GM18499 (cell line): ENCODE measurements at regions not wholly inside any gene's neighbourhood (a gene's known extent, or its start where the extent isn't known, plus 50 kb on each side); places are given as distances from the start of the nearest gene placed in this dataset.

Source experiments
- ATAC-seq: cut with Tn5 transposase; IDR thresholded peaks from one replicate; pipeline ENCODE4 v1.9.1; 2021; ENCODE audit warnings: moderate number of reproducible peaks; ENCODE audit not compliant: insufficient read depth, unreplicated experiment

- ATAC-seq = no peak
Measured at GRCh38 chr7:36029853-36030515, 123.1 kb upstream of the EEPD1 start.

- ATAC-seq = no peak
Measured at GRCh38 chr7:36032361-36032818, 120.7 kb upstream of the EEPD1 start.

DNA sequence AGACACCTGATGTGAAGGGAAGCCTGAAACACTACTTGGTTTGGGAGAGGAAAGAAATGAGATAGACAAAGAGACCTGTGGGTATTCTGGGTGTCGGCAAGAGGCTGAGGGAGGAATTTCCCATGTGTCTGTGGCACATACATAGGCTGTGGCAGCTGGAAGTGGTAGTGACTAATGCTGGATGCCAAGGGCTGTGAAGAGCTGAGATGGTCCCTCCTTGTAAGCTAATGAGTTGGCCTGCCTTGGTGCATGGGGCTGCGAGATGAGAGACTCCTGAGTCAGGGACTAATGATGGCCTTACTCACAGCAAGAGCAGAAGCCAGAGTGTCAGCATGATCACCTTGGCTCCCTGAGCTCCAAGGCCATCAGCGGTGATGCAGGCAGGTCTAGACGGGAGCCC, 119.0 kb upstream of the EEPD1 start:
- no peak for ATAC-seq

- no peak for ATAC-seq
Measured at GRCh38 chr7:36035186-36035585, 117.9 kb upstream of the EEPD1 start.

DNA sequence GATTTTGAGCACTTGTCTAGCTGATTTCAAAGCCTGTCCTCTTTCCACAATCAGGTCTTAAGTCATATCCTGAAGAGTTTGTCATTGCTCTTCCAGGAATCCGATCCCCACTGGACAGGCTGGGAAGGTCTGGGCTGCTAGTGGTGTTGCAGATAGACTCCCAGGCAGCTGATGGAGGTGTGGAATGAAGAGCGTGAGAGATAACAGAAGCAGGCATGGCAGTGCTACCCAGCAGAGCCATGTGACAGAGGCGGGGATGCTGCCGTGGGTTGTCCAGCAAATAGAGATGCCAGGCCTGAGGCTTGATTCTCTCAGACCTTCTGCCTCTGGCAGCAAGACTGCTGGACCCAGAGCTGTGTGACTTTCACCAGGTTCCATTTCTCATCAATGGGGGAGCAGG, 116.5 kb upstream of the EEPD1 start:
- no peak for ATAC-seq

DNA sequence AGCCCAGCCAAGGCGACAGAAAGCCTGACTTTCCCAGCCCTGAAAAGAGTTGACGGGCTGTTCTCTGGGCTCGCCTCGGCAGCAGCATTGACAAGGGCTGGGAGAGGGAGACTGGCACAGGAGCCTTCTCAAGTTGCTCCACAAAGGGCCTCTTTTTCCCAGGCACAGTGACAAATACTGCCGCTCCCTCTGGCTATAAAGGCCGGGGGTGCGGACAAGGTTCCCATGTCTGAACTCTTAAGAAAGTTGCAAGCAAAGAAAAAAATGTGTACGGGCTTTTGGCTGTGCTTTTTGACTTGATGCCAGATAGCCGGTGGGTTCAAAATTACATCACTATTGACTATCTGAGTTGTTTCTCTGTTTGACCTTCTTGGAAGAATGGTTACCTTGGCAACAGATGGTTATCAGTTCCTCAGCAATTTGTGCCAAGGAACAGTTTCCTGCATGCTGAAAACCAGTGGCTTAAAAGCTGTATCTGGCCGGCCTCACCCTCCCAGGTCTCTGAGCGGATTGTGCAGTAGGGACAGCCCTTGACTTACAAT, 115.9 kb upstream of the EEPD1 start:
- ATAC-seq = no peak

- ATAC-seq = no peak
Measured at GRCh38 chr7:36038063-36038721, 114.9 kb upstream of the EEPD1 start.

DNA sequence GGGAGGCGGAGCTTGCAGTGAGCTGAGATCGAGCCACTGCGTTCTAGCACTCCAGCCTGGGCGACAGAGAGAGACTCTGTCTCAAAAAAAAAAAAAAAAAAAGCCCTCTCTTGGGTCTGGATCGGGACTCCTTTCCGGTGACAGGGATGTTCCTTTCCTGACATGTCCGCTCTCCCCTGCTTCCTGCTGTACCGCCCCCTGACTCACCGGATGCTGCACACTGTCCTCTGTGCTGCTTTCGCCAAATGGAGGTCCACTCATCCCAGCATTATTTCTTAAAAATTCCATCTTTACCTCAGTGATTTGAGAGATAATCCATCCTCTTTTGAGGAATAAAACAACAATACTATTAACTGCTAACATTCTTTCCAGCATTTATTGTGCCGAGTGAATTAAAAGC, 113.8 kb upstream of the EEPD1 start:
- ATAC-seq = no peak

DNA sequence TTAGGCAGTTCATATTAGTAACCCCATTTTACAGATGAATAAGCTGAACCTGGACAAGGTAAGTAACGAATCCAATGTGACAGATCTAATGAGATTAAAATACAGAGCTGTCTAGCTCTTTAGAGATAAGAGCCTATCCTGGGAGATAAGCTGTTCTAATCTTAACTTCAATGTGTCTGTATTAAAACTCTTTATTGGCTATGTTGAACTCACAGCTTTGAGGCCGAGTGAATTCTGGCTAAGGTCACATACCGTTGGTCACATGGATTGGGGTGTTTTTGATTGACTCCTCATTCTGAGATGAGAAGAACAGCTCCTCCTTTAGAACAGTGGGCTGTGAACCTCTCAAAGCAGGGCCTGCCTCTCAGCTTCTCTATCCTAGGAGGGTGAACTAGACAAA, 113.4 kb upstream of the EEPD1 start:
- no peak for ATAC-seq

DNA sequence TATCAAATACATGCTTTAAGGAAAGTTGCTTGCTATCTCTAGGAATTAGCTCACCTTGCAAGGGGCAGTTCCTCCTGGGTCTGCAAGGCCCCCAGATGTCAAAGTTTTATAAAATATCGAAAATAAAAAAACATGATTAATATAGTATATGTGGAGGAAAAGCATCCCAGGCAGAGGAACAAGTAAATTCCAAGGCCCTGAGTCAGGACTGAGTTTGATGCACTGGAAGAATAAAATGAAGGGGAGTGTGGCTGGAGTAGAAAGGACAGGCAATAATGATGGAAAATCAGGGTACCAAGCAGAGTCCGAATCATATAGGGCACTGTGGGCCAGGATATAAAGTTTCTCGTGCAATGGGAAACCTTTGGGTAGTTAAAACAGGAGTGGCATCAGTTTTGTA, 112.4 kb upstream of the EEPD1 start:
- no peak for ATAC-seq

DNA sequence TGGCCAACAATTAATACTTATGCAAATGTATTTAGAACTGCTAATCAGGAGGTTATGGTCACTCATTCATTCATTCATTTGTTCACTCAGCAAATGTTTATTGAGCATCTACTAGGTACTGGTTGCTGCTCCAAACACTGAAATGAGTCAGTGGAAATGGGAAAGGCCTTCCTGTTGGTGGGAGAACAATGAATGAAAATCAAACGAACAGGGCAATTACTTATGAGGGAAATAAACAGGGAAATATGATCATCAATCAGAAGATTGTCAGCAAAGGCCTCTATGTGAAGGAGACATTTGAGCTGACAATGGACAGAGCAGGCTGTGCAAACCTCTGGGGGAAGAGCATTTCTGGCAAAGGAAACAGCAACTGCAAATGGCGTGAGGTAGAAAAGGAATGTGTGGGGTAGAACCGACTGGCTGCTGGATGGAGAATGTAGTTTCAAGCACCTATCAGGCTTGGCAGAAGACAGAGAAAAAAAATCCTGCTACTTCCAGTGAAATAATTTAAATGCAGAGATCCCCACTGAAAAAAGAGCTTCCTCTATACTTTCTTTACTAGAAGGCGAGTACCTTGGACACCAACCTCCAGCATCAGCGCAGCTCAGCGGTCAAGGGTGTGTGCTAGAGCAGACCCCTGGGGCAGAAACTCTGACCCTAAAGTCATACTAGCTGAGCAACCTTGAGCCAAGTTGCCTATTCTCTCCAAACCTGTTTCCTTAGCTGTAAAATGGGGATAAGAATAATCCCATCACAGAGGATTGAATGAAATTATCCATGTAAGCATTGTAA, 108.8 kb upstream of the EEPD1 start:
- no peak for ATAC-seq

DNA sequence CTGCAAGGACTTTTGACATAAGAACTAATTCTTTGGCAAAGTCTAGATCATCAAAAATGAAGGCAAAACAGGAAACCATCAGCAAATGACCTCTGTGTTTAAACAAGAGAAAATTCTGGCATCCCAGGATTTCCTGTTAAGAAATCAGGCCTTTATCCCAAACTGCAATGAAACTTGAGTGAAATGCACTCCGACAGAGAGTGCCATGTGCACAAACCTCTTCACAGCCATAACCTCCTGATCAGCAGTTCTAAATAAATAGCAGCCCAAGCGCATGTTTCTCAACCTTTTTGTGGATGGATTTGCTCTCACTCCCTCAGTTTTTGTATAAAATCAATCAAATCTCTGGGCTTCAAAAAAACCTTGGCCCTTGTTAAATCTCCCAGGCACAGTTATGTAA, 107.7 kb upstream of the EEPD1 start:
- ATAC-seq = no peak

- no peak for ATAC-seq
Measured at GRCh38 chr7:36045830-36046341, 107.2 kb upstream of the EEPD1 start.

DNA sequence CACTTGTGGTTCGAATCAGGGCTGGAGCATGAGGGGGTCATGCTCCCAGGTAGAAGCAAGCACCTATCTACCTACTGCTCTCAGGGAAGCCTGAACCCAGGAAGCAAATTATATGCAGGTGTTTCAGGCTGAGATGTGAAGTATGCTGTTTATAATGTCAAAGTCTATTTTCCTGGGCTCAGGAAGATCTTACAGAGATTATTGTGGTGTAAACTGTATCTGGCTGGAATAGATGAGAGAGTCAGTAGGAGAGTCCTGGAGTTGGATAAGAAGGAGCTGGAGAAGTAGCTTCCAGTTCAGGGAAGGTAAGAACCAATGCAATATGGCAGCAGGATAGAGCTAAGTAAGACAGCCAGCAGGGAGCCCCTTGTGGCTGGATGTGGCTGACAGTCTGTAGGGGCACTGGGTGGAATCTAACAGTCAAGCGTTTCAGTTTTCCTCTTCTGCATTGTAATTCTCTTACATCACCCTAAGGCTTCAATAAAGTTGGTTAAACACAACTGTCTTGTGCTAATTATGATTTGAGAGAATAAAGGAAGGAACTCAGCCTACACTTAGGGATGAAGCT, 105.9 kb upstream of the EEPD1 start:
- no peak for ATAC-seq

DNA sequence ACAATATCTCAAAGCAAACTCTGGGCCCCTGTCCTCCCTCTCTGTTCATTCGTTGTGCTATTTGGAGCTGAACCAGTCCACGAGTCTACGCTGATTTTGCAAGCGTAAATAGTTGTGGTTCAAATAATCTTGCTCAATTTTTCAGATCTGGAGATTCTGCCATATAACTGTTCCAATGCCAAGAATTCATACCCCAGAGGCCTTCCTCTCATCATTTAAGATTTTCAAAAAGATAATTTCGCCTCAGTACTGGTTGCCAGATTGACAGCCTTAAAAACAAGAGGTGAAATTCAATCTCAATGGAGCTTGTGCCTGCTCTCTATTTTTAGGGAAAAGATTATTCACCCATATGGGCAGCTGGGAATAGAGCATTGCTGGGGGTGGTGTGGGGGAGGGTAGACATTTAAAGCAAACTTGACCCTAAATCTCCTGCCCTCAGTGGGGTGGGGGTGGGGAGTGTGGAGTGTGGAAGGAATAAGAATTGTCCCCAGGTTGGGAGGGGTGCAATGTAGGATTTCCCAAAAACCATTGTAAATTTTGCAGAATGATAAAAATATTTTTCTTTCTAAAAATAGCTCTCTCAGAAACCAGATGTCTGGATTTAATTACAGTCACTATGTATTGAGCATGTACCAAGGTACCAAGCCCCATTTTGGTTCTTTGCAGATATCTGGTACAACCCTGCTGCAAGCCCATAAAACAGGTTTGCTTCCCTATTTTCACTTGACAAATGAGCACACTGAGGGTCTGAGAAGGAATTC, 104.7 kb upstream of the EEPD1 start:
- ATAC-seq = no peak

DNA sequence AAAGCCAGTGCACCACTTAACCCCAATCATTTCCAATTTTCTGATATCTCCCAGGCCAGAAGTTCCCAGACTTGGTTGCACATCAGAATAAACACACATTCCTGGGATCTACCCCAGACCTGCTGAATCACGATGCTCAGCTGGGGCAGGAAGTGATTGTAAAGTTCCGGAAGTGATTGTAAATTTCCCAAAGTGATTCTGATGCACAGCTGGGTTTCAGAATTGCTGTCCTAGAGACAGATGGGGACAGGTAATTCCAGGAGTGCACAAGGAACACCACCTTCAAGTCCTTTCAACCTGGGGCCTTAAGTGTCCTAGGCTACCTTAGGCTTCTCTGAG, 104.2 kb upstream of the EEPD1 start:
- ATAC-seq = no peak

DNA sequence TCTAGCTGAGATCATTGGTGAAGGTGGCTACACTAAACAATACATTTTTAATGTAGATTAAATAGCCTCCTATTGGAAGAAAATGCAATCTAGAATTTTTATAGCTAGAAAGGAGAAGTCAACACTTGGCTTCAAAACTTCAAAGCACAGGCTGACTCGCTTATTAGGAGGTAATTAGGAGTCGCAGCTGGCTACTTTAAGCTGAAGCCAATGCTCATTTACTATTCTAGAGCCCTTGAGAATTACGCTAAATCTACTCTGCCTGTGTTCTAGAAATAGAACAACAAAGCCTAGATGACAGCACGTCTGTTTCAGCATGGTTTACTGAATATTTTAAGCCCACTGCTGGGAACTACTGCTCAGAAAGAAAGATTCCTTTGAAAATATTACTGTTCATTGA, 101.6 kb upstream of the EEPD1 start:
- ATAC-seq = no peak

DNA sequence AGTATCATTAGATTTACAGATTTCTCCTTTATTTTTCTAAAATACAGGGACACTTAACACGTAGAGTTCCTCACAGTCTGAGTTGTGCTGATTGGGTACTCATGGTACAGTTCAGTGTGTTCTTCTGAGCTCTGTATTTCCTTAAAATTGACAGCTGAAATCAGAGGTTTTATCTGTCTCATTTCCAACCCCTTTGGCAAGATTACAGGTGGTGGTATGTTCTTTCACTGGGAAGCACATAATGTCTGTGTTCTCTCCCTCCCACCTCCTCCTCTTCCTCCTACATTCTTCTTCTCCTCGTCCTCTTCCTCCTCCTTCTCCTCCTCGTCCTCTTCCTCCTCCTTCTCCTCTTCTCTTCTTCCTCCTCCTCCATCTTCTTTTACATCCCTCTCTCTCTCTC, 99.5 kb upstream of the EEPD1 start:
- no peak for ATAC-seq

DNA sequence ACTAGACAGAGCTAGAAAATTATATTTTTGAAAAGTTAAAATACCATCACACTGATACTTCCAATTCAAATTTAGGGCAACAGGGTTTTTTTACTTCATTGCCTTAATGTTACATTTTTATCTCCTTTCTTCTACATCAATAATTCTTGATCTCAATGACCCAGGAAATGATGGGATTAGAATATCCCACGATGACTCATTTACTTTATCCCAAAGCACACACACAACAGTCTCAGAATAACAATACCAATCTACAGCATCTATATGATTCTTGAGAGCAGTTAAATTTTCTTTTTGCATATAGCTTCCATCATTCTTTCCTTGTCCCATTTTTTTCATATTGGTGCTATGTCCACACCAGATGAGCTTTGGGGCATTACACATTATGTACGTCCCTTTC, 98.4 kb upstream of the EEPD1 start:
- no peak for ATAC-seq

GRCh38 chr7:36055207-36055606, 97.8 kb upstream of the EEPD1 start:
- no peak for ATAC-seq
